ENCODE measurements at regions not wholly inside any gene's neighbourhood (a gene's known extent, or its start where the extent isn't known, plus 50 kb on each side); places are given as distances from the start of the nearest gene placed in this dataset.

- no peak overlapping the region for H3K27ac ChIP-seq (ENCODE audit: insufficient read depth, low read depth, low read length)
- no peaks in the 10 kb centered on the region for H3K79me2 ChIP-seq (ENCODE audit: control insufficient read depth, insufficient read depth, low read length)
- dilution Hi-C loops (cut with MboI; ENCODE audit: extremely low pct_ligation_motif_present, low sequenced_read_pairs) (no loop called here), intact Hi-C loops (cut with micrococcal nuclease) (no loop called here)
- H3K36me3 ChIP-seq (ENCODE audit: control insufficient read depth in 2 of 2, extremely low read depth in 1 of 2, insufficient read depth in 2 of 2, low read length in 2 of 2): no peaks in the 10 kb centered on the region
- no peak for DNase-seq (ENCODE audit: low read depth, low spot score)
- no peak overlapping the region for H3K4me3 ChIP-seq (replicated peaks in 1 of 3; ENCODE audit: insufficient read depth in 1 of 3, low read depth in 1 of 3, low read length in 3 of 3)
- H3K9me1 ChIP-seq (replicated peaks; ENCODE audit: control insufficient read depth, extremely low read depth, insufficient read depth, low read length): no peaks in the 10 kb centered on the region
- no peak for TF ChIP-seq FOS (IDR thresholded peaks at IDR 0.05; ENCODE audit: borderline replicate concordance, insufficient read depth, low read length)
- TF ChIP-seq, protein P1, sequence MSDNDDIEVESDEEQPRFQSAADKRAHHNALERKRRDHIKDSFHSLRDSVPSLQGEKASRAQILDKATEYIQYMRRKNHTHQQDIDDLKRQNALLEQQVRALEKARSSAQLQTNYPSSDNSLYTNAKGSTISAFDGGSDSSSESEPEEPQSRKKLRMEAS (IDR thresholded peaks at IDR 0.05; ENCODE audit: insufficient read depth, insufficient read length): no peak
- TF ChIP-seq POLR2A (IDR thresholded peaks at IDR 0.05; ENCODE audit: low read depth, low read length): no peak
- TF ChIP-seq EZH2 (IDR thresholded peaks at IDR 0.05; ENCODE audit: borderline replicate concordance, low read depth, low read length, severe bottlenecking): no peak
- no peak for TF ChIP-seq CTCF (IDR thresholded peaks at IDR 0.05; ENCODE audit: extremely low read depth in 1 of 2, insufficient read depth in 1 of 2, low read depth in 1 of 2, low read length in 2 of 2)
- TF ChIP-seq POLR2AphosphoS5 (IDR thresholded peaks at IDR 0.05; ENCODE audit: insufficient read depth, low read depth, low read length): no peak
- TF ChIP-seq GATA2 (IDR thresholded peaks at IDR 0.05; ENCODE audit: insufficient read depth, insufficient read length, low read depth, low read length): no peak
- TF ChIP-seq MYC (IDR thresholded peaks at IDR 0.05; ENCODE audit: low read depth, low read length): no peak
- no peak for TF ChIP-seq JUN (IDR thresholded peaks at IDR 0.05; ENCODE audit: borderline replicate concordance, insufficient read depth, insufficient read length, low read depth)
- H4K20me1 ChIP-seq (replicated peaks; ENCODE audit: control insufficient read depth, extremely low read depth, insufficient read depth, low read length): no peaks in the 10 kb centered on the region
- FAIRE-seq: no peak
- BruUV-seq (replicated peaks): no TSS peak
- ChIA-PET POLR2A (no interaction called here), CTCF (interaction anchor here (1.3 kb wide), 1 partner anchor 9 kb away, joined by 3 read pairs; no protein-coding TSS in a partner anchor)
- H2AFZ ChIP-seq (ENCODE audit: low read depth, low read length): no peak overlapping the region
- no peak overlapping the region for H3K4me2 ChIP-seq (ENCODE audit: insufficient read depth, low read length)
- H3K4me1 ChIP-seq (ENCODE audit: control insufficient read depth, extremely low read depth, insufficient read depth, low read length): no peaks in the 10 kb centered on the region
- H3K27me3 ChIP-seq (ENCODE audit: control insufficient read depth in 2 of 2, insufficient read depth in 2 of 2, low read length in 2 of 2): no peaks in the 10 kb centered on the region
- no peaks in the 10 kb centered on the region for H3K9me3 ChIP-seq (replicated peaks; ENCODE audit: control insufficient read depth, insufficient read depth, low read length)
- no peak overlapping the region for H3K9ac ChIP-seq (replicated peaks; ENCODE audit: extremely low read depth, insufficient read depth, low read length)
Observed at GRCh38 chr1:221240690-221241089, 361.4 kb downstream of the HLX start.
